ENCODE measurements at regions not wholly inside any gene's neighbourhood (a gene's known extent, or its start where the extent isn't known, plus 50 kb on each side); places are given as distances from the start of the nearest gene placed in this dataset.

DNA sequence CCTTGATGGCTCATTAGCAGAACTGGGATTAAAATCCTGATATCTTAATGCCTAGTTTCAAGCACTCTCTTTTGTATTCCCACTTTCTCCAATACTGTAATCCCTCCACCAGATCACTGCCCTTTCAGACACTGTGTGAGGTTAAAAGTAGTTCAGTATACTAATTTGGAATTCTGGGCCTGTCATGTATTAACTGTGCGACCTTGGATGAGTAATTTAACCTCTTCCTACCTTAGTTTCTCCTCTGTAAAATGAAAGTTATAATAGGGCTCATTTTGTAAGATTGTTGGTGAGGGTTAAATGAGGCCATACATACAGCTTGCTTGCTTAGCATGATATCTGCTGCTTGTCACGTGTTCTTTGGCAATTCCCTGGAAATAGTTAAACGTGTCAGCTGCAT is 207.3 kb upstream of the HS3ST1 start:
- no peak for TF ChIP-seq ARNTL (CRISPR knock-in tag; IDR thresholded peaks at IDR 0.05)
- TF ChIP-seq MXD4 (CRISPR knock-in tag; IDR thresholded peaks at IDR 0.05), result no peak
- TF ChIP-seq SNRNP70 (IDR thresholded peaks at IDR 0.05; ENCODE audit: low read depth, low read length), result no peak
- TF ChIP-seq ZC3H4 (CRISPR knock-in tag; IDR thresholded peaks at IDR 0.05; ENCODE audit: borderline replicate concordance), result no peak
- TF ChIP-seq MAFK (conservative IDR thresholded peaks at IDR 0.05 in 1 of 2, IDR thresholded peaks at IDR 0.05 in 1 of 2; ENCODE audit: low read length in 2 of 2), result no peak
- no peak for TF ChIP-seq PRMT3 (CRISPR knock-in tag; IDR thresholded peaks at IDR 0.05; ENCODE audit: borderline replicate concordance, low read depth)

Measured in HepG2 (cell line).